Stimulated activated CD4-positive, alpha-beta T cell treated with anti-CD3 and anti-CD28 coated beads, Interleukin-12 subunit alpha, Interleukin-12 subunit beta, amount 100 ng/mL, for 48 hours (primary cell): ENCODE measurements at regions not wholly inside any gene's neighbourhood (a gene's known extent, or its start where the extent isn't known, plus 50 kb on each side); places are given as distances from the start of the nearest gene placed in this dataset.

Experiments used
- DNase-seq, 3 donors: peaks; one replicate each; pipeline ENCODE4 v3.0.0-alpha.2; 2020; ENCODE audit warnings: low read depth in 2 of 3, low spot score in 1 of 3

GRCh38 chrX:130974323-130974722 is 71.3 kb upstream of the ENOX2 start:
- DNase-seq = no peak

- peak in 2 of 3 donors; percentile 2 to 33 for DNase-seq
Observed at GRCh38 chrX:130975947-130976346, 72.9 kb upstream of the ENOX2 start.

GRCh38 chrX:130981836-130982235 is 76.3 kb upstream of the ARHGAP36 start:
- DNase-seq = no peak

GRCh38 chrX:130984782-130985181 is 73.4 kb upstream of the ARHGAP36 start:
- DNase-seq = no peak

- DNase-seq = no peak
Observed at GRCh38 chrX:130987241-130987640, 70.9 kb upstream of the ARHGAP36 start.

GRCh38 chrX:130990723-130991122 is 67.4 kb upstream of the ARHGAP36 start:
- DNase-seq = no peak

GRCh38 chrX:130994671-130995070 is 63.5 kb upstream of the ARHGAP36 start:
- peak in 2 of 3 donors; percentile 0 to 40 for DNase-seq

- no peak for DNase-seq
Observed at GRCh38 chrX:130995439-130995838, 62.7 kb upstream of the ARHGAP36 start.

- DNase-seq = no peak
Observed at GRCh38 chrX:130997314-130997713, 60.8 kb upstream of the ARHGAP36 start.

- DNase-seq = no peak
Observed at GRCh38 chrX:130999360-130999759, 58.8 kb upstream of the ARHGAP36 start.
